HG03175 (cell line): ENCODE measurements at regions not wholly inside any gene's neighbourhood (a gene's known extent, or its start where the extent isn't known, plus 50 kb on each side); places are given as distances from the start of the nearest gene placed in this dataset.

Source experiments
- ATAC-seq: cut with Tn5 transposase; IDR thresholded peaks from one replicate; pipeline ENCODE4 v1.9.1; 2021; ENCODE audit warnings: mild to moderate bottlenecking, moderate library complexity; ENCODE audit not compliant: unreplicated experiment

- ATAC-seq = no peak
Measured at GRCh38 chr18:56038171-56039030, 450.4 kb upstream of the TCF4 start.

GRCh38 chr18:56036741-56037140, 448.7 kb upstream of the TCF4 start:
- no peak for ATAC-seq

- ATAC-seq = no peak
Measured at GRCh38 chr18:56035546-56035945, 447.6 kb upstream of the TCF4 start.

GRCh38 chr18:56034949-56035348, 447.0 kb upstream of the TCF4 start:
- ATAC-seq = no peak

DNA sequence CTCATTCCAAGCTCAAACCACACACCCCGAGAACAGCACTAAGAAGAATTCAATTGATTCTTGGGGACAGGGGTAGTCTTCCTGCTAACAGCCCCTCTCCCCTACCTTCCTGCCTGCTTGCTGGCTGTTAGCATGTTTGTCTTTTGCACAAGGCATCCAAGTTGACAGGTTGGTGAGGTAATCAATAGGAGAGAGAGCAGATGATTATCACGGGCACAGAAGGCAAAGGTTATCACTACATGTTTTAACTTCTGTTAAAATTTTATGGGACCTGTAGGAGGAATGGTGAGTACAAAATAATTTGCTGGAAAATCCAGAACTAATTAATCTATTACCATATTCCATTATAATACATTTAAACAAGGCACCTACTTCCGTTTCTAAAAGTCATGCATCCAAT, 442.1 kb upstream of the TCF4 start:
- no peak for ATAC-seq

GRCh38 chr18:56028514-56028913, 440.5 kb upstream of the TCF4 start:
- ATAC-seq = no peak

DNA sequence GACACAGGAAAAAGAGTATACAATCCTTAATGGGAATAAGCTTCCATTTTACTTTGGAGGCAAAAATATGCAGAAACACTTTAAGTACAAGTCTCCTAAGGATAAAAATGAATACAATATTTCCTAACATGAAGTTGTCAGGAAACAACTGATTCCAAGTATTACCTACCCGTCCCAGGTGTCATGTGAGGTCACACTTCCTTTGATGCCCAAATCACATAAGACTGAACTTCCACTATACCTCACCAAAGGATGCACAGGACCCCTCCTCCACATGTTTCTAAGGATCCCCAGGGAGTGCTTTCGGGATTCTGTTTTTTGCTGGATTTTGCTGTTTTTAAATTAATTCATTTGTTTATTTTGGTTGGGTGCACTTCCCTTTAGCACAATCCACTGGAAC, 438.5 kb upstream of the TCF4 start:
- ATAC-seq = no peak

DNA sequence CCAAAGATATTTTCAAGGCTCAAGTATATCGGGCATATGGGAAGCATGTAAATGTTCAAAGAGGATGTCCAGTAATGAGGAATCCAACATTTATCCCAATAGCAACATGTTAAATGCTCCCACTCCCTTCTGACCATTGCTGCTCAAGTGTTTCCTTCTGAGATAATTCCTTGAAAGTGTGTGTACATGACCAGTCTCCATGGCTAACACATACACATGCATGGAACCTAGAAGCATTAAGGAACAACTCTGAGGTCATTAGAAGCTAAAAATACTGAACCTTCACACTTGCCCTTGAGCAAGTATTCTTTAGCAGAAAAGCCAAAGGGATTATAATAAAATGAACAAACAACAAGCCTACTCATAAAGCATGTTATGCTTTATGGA, 433.8 kb upstream of the TCF4 start:
- ATAC-seq = no peak

- no peak for ATAC-seq
Measured at GRCh38 chr18:56021136-56021808, 433.3 kb upstream of the TCF4 start.

DNA sequence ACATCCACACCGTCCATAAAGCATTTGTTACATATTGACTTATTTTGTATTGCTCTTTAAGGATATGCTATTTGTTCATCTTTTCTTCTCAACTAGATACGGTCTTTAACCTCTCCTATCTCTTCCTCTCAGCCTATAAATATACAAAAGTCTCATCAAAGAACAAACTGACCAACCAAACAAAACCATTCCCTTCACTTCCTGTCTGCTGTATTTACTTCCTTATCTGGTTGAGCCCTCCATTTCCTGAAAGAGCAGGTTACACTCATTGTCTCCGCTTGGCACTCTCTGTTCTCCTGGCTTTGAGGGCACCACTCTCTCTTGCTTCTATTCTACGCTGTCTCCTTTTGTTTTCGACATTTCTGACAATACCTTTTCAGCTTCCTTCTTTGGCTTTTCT, 431.9 kb upstream of the TCF4 start:
- no peak for ATAC-seq

GRCh38 chr18:56019156-56019555, 431.2 kb upstream of the TCF4 start:
- no peak for ATAC-seq

DNA sequence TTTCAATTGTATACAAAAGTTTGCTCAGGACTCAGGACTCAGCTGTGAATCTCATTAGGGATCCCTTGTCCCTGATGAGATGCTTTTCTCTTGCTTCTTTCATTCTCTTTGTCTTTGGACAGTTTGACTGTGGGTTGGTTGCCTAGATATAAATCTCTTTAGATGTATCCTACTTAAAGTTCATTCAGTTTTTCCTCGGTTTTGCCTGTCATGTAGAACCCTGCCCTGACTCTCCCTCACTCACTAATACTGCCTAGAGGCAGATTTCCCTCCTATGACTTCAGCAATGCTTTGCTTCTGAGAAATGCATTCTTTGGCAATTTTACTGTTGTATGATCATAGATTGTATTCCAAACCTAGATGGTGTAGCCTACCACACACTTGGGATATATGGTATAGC, 421.4 kb upstream of the TCF4 start:
- no peak for ATAC-seq

DNA sequence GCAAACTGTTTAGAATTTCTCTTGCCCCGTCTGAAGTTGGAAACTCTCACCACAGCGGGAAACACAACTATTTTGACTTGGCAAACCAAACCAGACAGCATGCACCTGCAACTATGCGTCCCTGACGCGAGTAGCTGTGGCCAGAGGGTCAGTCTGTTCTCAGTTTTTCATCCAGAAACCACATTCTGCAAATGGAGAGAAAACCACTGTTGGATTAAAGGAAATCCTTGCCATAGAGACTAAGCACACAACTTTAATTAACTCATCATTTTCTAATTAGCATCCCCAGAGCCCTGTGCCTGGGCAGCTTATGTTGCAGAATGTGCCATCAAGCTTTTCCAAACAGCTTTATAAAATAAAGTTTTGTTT, 415.7 kb upstream of the TCF4 start:
- ATAC-seq = no peak

GRCh38 chr18:56003009-56003719, 415.2 kb upstream of the TCF4 start:
- ATAC-seq = no peak

GRCh38 chr18:56001576-56001975, 413.6 kb upstream of the TCF4 start:
- no peak for ATAC-seq

DNA sequence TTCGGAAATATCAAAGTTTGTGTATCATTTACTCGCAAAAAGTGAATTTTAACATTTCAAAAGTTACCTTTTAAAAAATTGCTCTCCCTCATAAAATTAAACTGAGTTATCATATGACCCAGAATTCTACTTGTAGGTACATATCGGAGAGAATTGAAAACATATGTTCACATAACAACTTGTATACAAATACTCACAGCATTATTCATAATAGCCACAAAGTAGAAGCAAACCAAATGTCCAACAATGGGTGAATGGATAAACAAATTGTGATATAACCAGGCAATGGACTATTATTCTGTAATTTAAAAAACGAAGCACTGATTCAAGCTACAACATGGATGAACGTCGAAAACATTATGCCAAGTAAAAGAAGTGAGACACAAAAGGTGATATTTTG, 412.0 kb upstream of the TCF4 start:
- no peak for ATAC-seq

DNA sequence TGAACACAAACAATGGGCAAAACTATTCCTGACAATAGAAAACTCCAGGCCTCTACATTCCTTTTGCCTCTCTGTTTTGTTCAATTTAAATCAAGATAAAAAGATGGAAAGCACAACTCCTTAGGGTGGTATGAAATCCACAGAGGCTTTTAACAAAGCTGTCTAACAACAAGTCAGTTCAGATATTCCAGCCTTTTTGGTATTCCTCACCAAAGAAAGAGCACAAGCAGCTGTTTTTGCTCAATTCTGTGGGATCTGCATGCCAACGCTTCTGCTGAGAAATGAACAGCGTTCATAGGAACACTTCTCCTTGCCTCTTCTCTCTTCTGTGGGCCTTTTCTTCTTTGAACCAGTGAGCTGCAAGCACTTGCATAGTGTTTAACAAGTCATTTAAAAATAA, 411.6 kb upstream of the TCF4 start:
- ATAC-seq = no peak

DNA sequence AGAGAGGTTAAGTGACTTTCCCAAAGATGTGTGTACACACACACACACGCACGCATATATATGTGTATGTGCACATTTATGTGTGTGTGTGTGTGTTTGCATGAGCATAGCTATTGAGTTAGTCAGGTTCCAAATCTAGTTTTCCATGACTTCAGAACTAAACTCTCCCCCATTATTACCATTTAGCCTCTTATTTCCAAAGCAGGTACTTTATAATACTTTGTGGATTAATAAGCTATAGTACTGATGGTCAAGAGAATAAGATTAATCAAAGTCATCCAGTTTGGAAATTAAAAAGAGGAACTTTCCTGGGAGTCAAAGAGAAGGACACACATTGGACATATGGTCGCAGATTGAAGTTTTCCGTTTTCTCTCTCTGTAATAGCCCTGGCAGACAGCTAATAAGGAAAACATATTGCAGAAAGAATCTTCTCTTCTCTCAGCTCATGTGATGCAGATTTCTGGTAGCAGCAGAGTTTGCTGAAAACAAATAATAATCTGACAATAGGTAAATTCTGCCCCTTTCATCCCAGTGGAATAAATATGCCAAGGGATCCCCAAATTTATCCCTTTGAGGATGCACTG, 410.9 kb upstream of the TCF4 start:
- ATAC-seq = no peak

GRCh38 chr18:55998071-55998522, 410.1 kb upstream of the TCF4 start:
- ATAC-seq = no peak

GRCh38 chr18:55997151-55997561, 409.2 kb upstream of the TCF4 start:
- ATAC-seq = no peak

- ATAC-seq = no peak
Measured at GRCh38 chr18:55996717-55997116, 408.7 kb upstream of the TCF4 start.
